ENCODE measurements at regions not wholly inside any gene's neighbourhood (a gene's known extent, or its start where the extent isn't known, plus 50 kb on each side); places are given as distances from the start of the nearest gene placed in this dataset.

DNA sequence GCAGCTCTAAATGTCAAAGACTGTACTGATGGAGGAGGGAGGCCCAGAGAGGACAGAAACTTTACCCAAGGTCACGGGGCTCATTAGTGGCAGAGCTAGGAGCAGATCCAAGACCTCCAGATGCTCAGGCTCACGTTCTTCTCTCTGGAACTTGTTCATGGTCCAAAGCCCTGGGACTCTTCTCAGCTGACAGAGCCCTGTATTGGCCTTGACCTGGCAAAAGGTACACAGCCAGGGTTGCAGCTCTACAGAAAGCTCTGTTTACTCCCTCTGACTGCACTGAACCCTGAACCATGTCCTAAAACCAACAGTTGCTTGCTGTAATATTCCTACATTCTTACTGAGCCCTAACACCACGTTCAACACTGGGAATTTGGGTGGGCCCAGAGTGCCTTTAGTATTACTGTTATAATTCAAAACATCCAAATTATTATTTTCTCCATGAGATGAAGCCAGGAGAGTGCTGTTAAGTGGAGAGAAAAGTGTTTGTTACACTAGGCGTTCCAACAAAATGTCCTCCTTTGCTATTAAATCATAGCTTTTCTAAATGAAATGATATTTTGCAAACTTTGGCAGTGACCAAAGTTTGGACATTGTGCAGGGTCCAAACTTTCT is 602.4 kb upstream of the CLINT1 start:
- DNase-seq: no peak
- Histone ChIP-seq H3K4me3 (ENCODE audit: low read length) (no peak overlapping the region), H3K79me2 (ENCODE audit: low read length) (no peaks in the 10 kb centered on the region), H4K20me1 (ENCODE audit: low read length) (no peaks in the 10 kb centered on the region), H3K27me3 (ENCODE audit: low read length) (no peaks in the 10 kb centered on the region), H3K9me3 (ENCODE audit: low read length) (no peaks in the 10 kb centered on the region), H3K9me2 (replicated peaks; ENCODE audit: low read length) (no peaks in the 10 kb centered on the region), H3K4me1 (ENCODE audit: insufficient read depth, low read length) (peaks cover 8% of the 10 kb centered on the region; the same call in 1 of the 2 replicates), H3F3A (ENCODE audit: low read length, unreplicated experiment) (no peaks in the 10 kb centered on the region), H3K27ac (ENCODE audit: low read length) (no peak overlapping the region), H3K9ac (ENCODE audit: low read length) (no peak overlapping the region), H3K36me3 (ENCODE audit: low read depth, low read length) (no peaks in the 10 kb centered on the region), H3K4me2 (ENCODE audit: low read length) (no peak overlapping the region), H2AFZ (ENCODE audit: low read length) (no peak overlapping the region)
- POLR2A ChIA-PET (ENCODE audit: unreplicated experiment): no interaction called here
- ATAC-seq: no peak
- intact Hi-C loops (cut with micrococcal nuclease): no loop called here
- TF ChIP-seq CTCF (conservative IDR thresholded peaks at IDR 0.05; ENCODE audit: low read depth, low read length) (no peak), EZH2 (IDR thresholded peaks at IDR 0.05; ENCODE audit: low read length, unreplicated experiment) (no peak), EZH2phosphoT487 (IDR thresholded peaks at IDR 0.05; ENCODE audit: borderline replicate concordance, low read length) (no peak)
- no TSS peak for BruUV-seq (replicated peaks)
- CTCF ChIA-PET: no interaction called here

- Histone ChIP-seq H2AFZ (ENCODE audit: low read length) (no peak overlapping the region), H3K9me2 (replicated peaks; ENCODE audit: low read length) (no peaks in the 10 kb centered on the region), H3K27ac (ENCODE audit: low read length) (no peak overlapping the region), H4K20me1 (ENCODE audit: low read length) (no peaks in the 10 kb centered on the region), H3F3A (ENCODE audit: low read length, unreplicated experiment) (no peaks in the 10 kb centered on the region), H3K4me2 (ENCODE audit: low read length) (no peak overlapping the region), H3K9ac (ENCODE audit: low read length) (no peak overlapping the region), H3K79me2 (ENCODE audit: low read length) (no peaks in the 10 kb centered on the region), H3K4me1 (ENCODE audit: insufficient read depth, low read length) (peaks cover 10% of the 10 kb centered on the region; the same call in 1 of the 2 replicates), H3K4me3 (ENCODE audit: low read length) (no peak overlapping the region), H3K9me3 (ENCODE audit: low read length) (no peaks in the 10 kb centered on the region), H3K27me3 (ENCODE audit: low read length) (no peaks in the 10 kb centered on the region), H3K36me3 (ENCODE audit: low read depth, low read length) (no peaks in the 10 kb centered on the region)
- BruUV-seq (replicated peaks): no TSS peak
- TF ChIP-seq CTCF (conservative IDR thresholded peaks at IDR 0.05; ENCODE audit: low read depth, low read length) (no peak), EZH2phosphoT487 (IDR thresholded peaks at IDR 0.05; ENCODE audit: borderline replicate concordance, low read length) (no peak)
- ChIA-PET POLR2A (ENCODE audit: unreplicated experiment) (no interaction called here), CTCF (no interaction called here)
- no peak for ATAC-seq
- intact Hi-C loops (cut with micrococcal nuclease): no loop called here
- DNase-seq: no peak
Measured at GRCh38 chr5:158458086-158458485, 599.1 kb upstream of the CLINT1 start.

DNA sequence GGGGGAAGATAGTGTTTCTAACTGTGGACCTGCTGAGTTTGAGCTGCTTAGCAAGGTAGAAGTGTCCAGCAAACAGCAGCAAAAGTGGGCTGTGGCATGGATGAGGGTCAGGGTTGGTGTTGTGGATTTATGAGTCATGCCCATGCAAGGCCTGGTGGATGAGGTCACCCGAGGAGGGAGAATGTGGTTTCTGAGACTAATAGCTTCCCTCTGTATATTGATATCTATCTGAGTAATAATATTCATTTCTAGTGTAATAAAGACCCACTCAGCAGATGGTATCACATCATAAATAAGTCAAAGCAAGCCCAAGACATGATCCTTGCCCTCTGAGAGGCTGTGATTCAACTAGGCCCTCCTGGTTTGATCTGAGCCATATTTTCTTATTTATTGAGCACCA is 597.8 kb upstream of the CLINT1 start:
- H3K27me3 ChIP-seq (ENCODE audit: low read length): peaks cover 2% of the 10 kb centered on the region; the same call in 1 of the 2 replicates
- peak; percentile 71 for DNase-seq

More for the DNA sequence above, 597.8 kb upstream of the CLINT1 start:
- ChIA-PET POLR2A (ENCODE audit: unreplicated experiment) (interaction anchor here (0.6 kb wide), 1 partner anchor 282 kb away, joined by 8 read pairs; no protein-coding TSS in a partner anchor), CTCF (no interaction called here)
- Histone ChIP-seq H3K27ac (ENCODE audit: low read length) (no peak overlapping the region), H3K36me3 (ENCODE audit: low read depth, low read length) (no peaks in the 10 kb centered on the region), H3K9me3 (ENCODE audit: low read length) (no peaks in the 10 kb centered on the region), H3K9ac (ENCODE audit: low read length) (no peak overlapping the region), H3K4me2 (ENCODE audit: low read length) (no peak overlapping the region), H2AFZ (ENCODE audit: low read length) (no peak overlapping the region), H3K9me2 (replicated peaks; ENCODE audit: low read length) (no peaks in the 10 kb centered on the region), H4K20me1 (ENCODE audit: low read length) (no peaks in the 10 kb centered on the region), H3K4me1 (ENCODE audit: insufficient read depth, low read length) (peaks cover 10% of the 10 kb centered on the region; the same call in 1 of the 2 replicates), H3K79me2 (ENCODE audit: low read length) (no peaks in the 10 kb centered on the region), H3K4me3 (ENCODE audit: low read length) (no peak overlapping the region), H3F3A (ENCODE audit: low read length, unreplicated experiment) (no peaks in the 10 kb centered on the region)
- intact Hi-C loops (cut with micrococcal nuclease): no loop called here
- ATAC-seq: peak; percentile 51
- BruUV-seq (replicated peaks): no TSS peak
- TF ChIP-seq CTCF (conservative IDR thresholded peaks at IDR 0.05; ENCODE audit: low read depth, low read length) (no peak), EZH2 (IDR thresholded peaks at IDR 0.05; ENCODE audit: low read length, unreplicated experiment) (no peak), EZH2phosphoT487 (IDR thresholded peaks at IDR 0.05; ENCODE audit: borderline replicate concordance, low read length) (no peak)

Data from PC-3 (cell line).